HepG2 (cell line): ENCODE measurements at regions not wholly inside any gene's neighbourhood (a gene's known extent, or its start where the extent isn't known, plus 50 kb on each side); places are given as distances from the start of the nearest gene placed in this dataset.

Source experiments
- ARNTL ChIP-seq: sonication (generic); formaldehyde crosslinking; IDR thresholded peaks from 2 replicates; pipeline ENCODE4 v1.4.0; 2020; ENCODE audit warnings: mild to moderate bottlenecking, missing genetic modification reagents
- ATM ChIP-seq: fragments of 450-650 bp; IDR thresholded peaks from 2 replicates; pipeline ENCODE4 v1.7.1; 2017; ENCODE audit warnings: mild to moderate bottlenecking, borderline replicate concordance
- CEBPB ChIP-seq: IDR thresholded peaks from 2 replicates; pipeline ENCODE4 v1.6.1; 2011; ENCODE audit warnings: low read depth, low read length, improper control_type of control experiment, borderline replicate concordance
- GATAD2A ChIP-seq: IDR thresholded peaks from 2 replicates; pipeline ENCODE4 v1.6.1; 2016
- HNRNPL ChIP-seq: fragments of 200-400 bp; formaldehyde crosslinking; IDR thresholded peaks from 2 replicates; pipeline ENCODE4 v1.6.1; 2017; ENCODE audit warnings: mild to moderate bottlenecking, low read depth, low read length
- MEF2D ChIP-seq: sonication (generic); formaldehyde crosslinking; IDR thresholded peaks from 2 replicates; pipeline ENCODE4 v1.5.1; 2020; ENCODE audit warnings: mild to moderate bottlenecking, missing genetic modification reagents
- MTA3 ChIP-seq: sonication (generic); formaldehyde crosslinking; IDR thresholded peaks from 2 replicates; pipeline ENCODE4 v1.4.0; 2020; ENCODE audit warnings: missing genetic modification reagents
- NFYB ChIP-seq: sonication (generic); formaldehyde crosslinking; IDR thresholded peaks from 2 replicates; pipeline ENCODE4 v1.4.0; 2020; ENCODE audit warnings: missing genetic modification reagents
- POLR2AphosphoS2 ChIP-seq: IDR thresholded peaks from 2 replicates; pipeline ENCODE4 v1.6.1; 2011; ENCODE audit warnings: low read depth, low read length, improper control_type of control experiment
- POLR2G ChIP-seq: fragments of 200-400 bp; formaldehyde crosslinking; IDR thresholded peaks from 2 replicates; pipeline ENCODE4 v1.6.1; 2018; ENCODE audit warnings: mild to moderate bottlenecking, low read depth, low read length, moderate library complexity
- RXRB ChIP-seq: IDR thresholded peaks from 2 replicates; pipeline ENCODE4 v1.6.1; 2016; ENCODE audit warnings: borderline replicate concordance, missing genetic modification reagents, missing compliant biosample characterization
- SOX5 ChIP-seq: IDR thresholded peaks from 2 replicates; pipeline ENCODE4 v1.6.1; 2016; ENCODE audit warnings: borderline replicate concordance
- TRIM24 ChIP-seq: sonication (generic); formaldehyde crosslinking; IDR thresholded peaks from 2 replicates; pipeline ENCODE4 v1.8.0; 2022; ENCODE audit warnings: mild to moderate bottlenecking, missing genetic modification reagents
- XBP1 ChIP-seq: sonication (generic); formaldehyde crosslinking; IDR thresholded peaks from 2 replicates; pipeline ENCODE4 v1.5.0; 2020; ENCODE audit warnings: missing genetic modification reagents
- ZBTB21 ChIP-seq: sonication (generic); formaldehyde crosslinking; IDR thresholded peaks from 2 replicates; pipeline ENCODE4 v1.4.0; 2020; ENCODE audit warnings: missing genetic modification reagents
- ZFP1 ChIP-seq: IDR thresholded peaks from 2 replicates; pipeline ENCODE4 v1.6.1; 2016
- ZFP90 ChIP-seq: sonication (generic); formaldehyde crosslinking; IDR thresholded peaks from 2 replicates; pipeline ENCODE4 v1.8.0; 2022; ENCODE audit warnings: missing genetic modification reagents, mild to moderate bottlenecking, inconsistent platforms, borderline replicate concordance
- ZNF160 ChIP-seq: sonication (generic); formaldehyde crosslinking; IDR thresholded peaks from 2 replicates; pipeline ENCODE4 v1.8.0; 2022; ENCODE audit warnings: mild to moderate bottlenecking, inconsistent platforms, missing genetic modification reagents
- ZNF644 ChIP-seq: IDR thresholded peaks from 2 replicates; pipeline ENCODE4 v1.6.1; 2016; ENCODE audit warnings: low read depth
- ZNF724P ChIP-seq: sonication (generic); formaldehyde crosslinking; IDR thresholded peaks from 2 replicates; pipeline ENCODE4 v1.8.0; 2022; ENCODE audit warnings: missing genetic modification reagents, borderline replicate concordance
- ZNF747 ChIP-seq: sonication (generic); formaldehyde crosslinking; IDR thresholded peaks from 2 replicates; pipeline ENCODE4 v1.8.1; 2023; ENCODE audit warnings: missing genetic modification reagents, mild to moderate bottlenecking, borderline replicate concordance
- TF ChIP-seq, protein P1 (sequence below): IDR thresholded peaks from 2 replicates; pipeline ENCODE4 v1.6.1; 2012; ENCODE audit warnings: low read length, improper control_type of control experiment
- TF ChIP-seq, protein P2 (sequence below): sonication (generic); formaldehyde crosslinking; IDR thresholded peaks from 2 replicates; pipeline ENCODE4 v1.4.0; 2020; ENCODE audit warnings: missing genetic modification reagents, mild to moderate bottlenecking, borderline replicate concordance
- TF ChIP-seq, protein P3 (sequence below): sonication (generic); formaldehyde crosslinking; IDR thresholded peaks from 2 replicates; pipeline ENCODE4 v1.4.0; 2020; ENCODE audit warnings: low read depth, mild to moderate bottlenecking, missing genetic modification reagents
- TF ChIP-seq, protein P4 (sequence below): sonication (generic); formaldehyde crosslinking; IDR thresholded peaks from 2 replicates; pipeline ENCODE4 v1.8.1; 2023; ENCODE audit warnings: mild to moderate bottlenecking, missing genetic modification reagents

DNA sequence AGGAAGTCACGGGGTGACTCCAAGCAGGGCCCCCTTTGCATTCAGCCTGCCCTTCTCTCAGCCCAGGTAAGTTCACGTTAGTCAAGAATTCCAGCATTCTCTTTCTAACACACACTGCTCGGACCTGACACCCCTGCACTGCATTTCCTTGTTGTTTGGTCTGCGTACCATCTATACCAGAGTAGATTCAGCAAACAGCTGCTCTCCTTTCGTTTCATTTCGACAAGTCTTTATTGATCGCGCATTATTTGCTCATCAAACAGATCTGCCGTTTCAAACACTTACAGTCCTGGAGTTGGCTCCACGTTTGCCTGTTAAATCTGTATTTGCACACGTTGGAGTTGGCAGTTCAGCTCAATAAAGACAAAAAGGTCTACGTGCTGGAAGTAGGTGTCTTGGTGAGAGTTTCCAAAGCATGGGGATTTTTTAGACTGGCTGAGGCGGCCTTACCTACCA, 495.1 kb downstream of the RPS24 start (continued):
- TF ChIP-seq, protein P1, sequence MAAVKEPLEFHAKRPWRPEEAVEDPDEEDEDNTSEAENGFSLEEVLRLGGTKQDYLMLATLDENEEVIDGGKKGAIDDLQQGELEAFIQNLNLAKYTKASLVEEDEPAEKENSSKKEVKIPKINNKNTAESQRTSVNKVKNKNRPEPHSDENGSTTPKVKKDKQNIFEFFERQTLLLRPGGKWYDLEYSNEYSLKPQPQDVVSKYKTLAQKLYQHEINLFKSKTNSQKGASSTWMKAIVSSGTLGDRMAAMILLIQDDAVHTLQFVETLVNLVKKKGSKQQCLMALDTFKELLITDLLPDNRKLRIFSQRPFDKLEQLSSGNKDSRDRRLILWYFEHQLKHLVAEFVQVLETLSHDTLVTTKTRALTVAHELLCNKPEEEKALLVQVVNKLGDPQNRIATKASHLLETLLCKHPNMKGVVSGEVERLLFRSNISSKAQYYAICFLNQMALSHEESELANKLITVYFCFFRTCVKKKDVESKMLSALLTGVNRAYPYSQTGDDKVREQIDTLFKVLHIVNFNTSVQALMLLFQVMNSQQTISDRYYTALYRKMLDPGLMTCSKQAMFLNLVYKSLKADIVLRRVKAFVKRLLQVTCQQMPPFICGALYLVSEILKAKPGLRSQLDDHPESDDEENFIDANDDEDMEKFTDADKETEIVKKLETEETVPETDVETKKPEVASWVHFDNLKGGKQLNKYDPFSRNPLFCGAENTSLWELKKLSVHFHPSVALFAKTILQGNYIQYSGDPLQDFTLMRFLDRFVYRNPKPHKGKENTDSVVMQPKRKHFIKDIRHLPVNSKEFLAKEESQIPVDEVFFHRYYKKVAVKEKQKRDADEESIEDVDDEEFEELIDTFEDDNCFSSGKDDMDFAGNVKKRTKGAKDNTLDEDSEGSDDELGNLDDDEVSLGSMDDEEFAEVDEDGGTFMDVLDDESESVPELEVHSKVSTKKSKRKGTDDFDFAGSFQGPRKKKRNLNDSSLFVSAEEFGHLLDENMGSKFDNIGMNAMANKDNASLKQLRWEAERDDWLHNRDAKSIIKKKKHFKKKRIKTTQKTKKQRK, result no peak
- peak; percentile 88 for TF ChIP-seq ZFP1 (CRISPR knock-in tag)
- TF ChIP-seq RXRB, result peak; percentile 88
- peak; percentile 91 for TF ChIP-seq SOX5 (CRISPR knock-in tag)
- no peak for TF ChIP-seq CEBPB
- TF ChIP-seq ZNF747, result peak; percentile 51; the same call in 1 of the 2 replicates
- peak; percentile 82 for TF ChIP-seq MEF2D (CRISPR knock-in tag)
- TF ChIP-seq ZNF160 (CRISPR knock-in tag), result 0 out of 2 replicates have a peak, but pooled peaks have one; percentile 45
- no peak for TF ChIP-seq POLR2G
- peak; percentile 92 for TF ChIP-seq ARNTL (CRISPR knock-in tag)
- no peak for TF ChIP-seq HNRNPL
- TF ChIP-seq ZNF724P (CRISPR knock-in tag), result no peak
- TF ChIP-seq XBP1 (CRISPR knock-in tag), result no peak
- peak; percentile 95 for TF ChIP-seq GATAD2A (CRISPR knock-in tag)
- peak; percentile 33; the same call in 1 of the 2 replicates for TF ChIP-seq NFYB (CRISPR knock-in tag)
- TF ChIP-seq ZNF644 (CRISPR knock-in tag), result peak; percentile 66; the same call in 1 of the 2 replicates
- TF ChIP-seq MTA3 (CRISPR knock-in tag), result no peak
- TF ChIP-seq, protein P2, sequence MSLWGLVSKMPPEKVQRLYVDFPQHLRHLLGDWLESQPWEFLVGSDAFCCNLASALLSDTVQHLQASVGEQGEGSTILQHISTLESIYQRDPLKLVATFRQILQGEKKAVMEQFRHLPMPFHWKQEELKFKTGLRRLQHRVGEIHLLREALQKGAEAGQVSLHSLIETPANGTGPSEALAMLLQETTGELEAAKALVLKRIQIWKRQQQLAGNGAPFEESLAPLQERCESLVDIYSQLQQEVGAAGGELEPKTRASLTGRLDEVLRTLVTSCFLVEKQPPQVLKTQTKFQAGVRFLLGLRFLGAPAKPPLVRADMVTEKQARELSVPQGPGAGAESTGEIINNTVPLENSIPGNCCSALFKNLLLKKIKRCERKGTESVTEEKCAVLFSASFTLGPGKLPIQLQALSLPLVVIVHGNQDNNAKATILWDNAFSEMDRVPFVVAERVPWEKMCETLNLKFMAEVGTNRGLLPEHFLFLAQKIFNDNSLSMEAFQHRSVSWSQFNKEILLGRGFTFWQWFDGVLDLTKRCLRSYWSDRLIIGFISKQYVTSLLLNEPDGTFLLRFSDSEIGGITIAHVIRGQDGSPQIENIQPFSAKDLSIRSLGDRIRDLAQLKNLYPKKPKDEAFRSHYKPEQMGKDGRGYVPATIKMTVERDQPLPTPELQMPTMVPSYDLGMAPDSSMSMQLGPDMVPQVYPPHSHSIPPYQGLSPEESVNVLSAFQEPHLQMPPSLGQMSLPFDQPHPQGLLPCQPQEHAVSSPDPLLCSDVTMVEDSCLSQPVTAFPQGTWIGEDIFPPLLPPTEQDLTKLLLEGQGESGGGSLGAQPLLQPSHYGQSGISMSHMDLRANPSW (CRISPR knock-in tag), result peak; percentile 93; the same call in 1 of the 2 replicates
- TF ChIP-seq, protein P3, sequence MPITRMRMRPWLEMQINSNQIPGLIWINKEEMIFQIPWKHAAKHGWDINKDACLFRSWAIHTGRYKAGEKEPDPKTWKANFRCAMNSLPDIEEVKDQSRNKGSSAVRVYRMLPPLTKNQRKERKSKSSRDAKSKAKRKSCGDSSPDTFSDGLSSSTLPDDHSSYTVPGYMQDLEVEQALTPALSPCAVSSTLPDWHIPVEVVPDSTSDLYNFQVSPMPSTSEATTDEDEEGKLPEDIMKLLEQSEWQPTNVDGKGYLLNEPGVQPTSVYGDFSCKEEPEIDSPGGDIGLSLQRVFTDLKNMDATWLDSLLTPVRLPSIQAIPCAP (CRISPR knock-in tag), result no peak
- TF ChIP-seq, protein P4, sequence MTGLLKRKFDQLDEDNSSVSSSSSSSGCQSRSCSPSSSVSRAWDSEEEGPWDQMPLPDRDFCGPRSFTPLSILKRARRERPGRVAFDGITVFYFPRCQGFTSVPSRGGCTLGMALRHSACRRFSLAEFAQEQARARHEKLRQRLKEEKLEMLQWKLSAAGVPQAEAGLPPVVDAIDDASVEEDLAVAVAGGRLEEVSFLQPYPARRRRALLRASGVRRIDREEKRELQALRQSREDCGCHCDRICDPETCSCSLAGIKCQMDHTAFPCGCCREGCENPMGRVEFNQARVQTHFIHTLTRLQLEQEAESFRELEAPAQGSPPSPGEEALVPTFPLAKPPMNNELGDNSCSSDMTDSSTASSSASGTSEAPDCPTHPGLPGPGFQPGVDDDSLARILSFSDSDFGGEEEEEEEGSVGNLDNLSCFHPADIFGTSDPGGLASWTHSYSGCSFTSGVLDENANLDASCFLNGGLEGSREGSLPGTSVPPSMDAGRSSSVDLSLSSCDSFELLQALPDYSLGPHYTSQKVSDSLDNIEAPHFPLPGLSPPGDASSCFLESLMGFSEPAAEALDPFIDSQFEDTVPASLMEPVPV (CRISPR knock-in tag), result no peak
- TF ChIP-seq ATM, result no peak
- TF ChIP-seq ZFP90 (CRISPR knock-in tag), result no peak
- TF ChIP-seq TRIM24, result no peak
- TF ChIP-seq POLR2AphosphoS2, result no peak
- TF ChIP-seq ZBTB21, result 0 out of 2 replicates have a peak, but pooled peaks have one; percentile 37
